Ascending aorta (tissue), 2 donors: ENCODE measurements at regions not wholly inside any gene's neighbourhood (a gene's known extent, or its start where the extent isn't known, plus 50 kb on each side); places are given as distances from the start of the nearest gene placed in this dataset.

Source experiments
- DNase-seq, 2 donors: peaks; one replicate each; pipeline ENCODE4 v3.0.0-alpha.2; 2019; ENCODE audit warnings: low spot score in 2 of 2
- H3K27ac ChIP-seq, 2 donors: fragments of 200-600 bp; sonication (generic); one replicate each; pipeline ENCODE4 v1.5.1; 2016 to 2017; ENCODE audit warnings: mild to moderate bottlenecking in 1 of 2
- H3K27me3 ChIP-seq: fragments of 200-600 bp; sonication (generic); one replicate; pipeline ENCODE4 v1.5.1; 2017
- H3K36me3 ChIP-seq, 2 donors: fragments of 200-600 bp; sonication (generic); one replicate each; pipeline ENCODE4 v1.5.1; 2016
- H3K4me1 ChIP-seq, 2 donors: fragments of 200-600 bp; sonication (generic); one replicate each; pipeline ENCODE4 v1.5.1; 2016 to 2017; ENCODE audit warnings: mild to moderate bottlenecking in 1 of 2
- H3K4me3 ChIP-seq, 2 donors: fragments of 200-600 bp; sonication (generic); one replicate each; pipeline ENCODE4 v1.5.1; 2016 to 2017; ENCODE audit warnings: mild to moderate bottlenecking in 1 of 2
- H3K9me3 ChIP-seq, 2 donors: fragments of 200-600 bp; sonication (generic); one replicate each; pipeline ENCODE4 v1.5.1; 2016
- intact Hi-C: fragments of 100-400 bp; cut with DNase I; formaldehyde crosslinking; loops from one replicate; pipeline ENCODE4 v1.15.1; 2023
- TF ChIP-seq, protein P1 (sequence below), 3 experiments: fragments of 200-600 bp in 2 of 3; fragments of 450-650 bp in 1 of 3; sonication (generic) in 2 of 3; IDR thresholded peaks; one replicate each; pipeline ENCODE4 v1.5.1; 2016 to 2019; ENCODE audit warnings: antibody characterized with exemption in 3 of 3, mild to moderate bottlenecking in 1 of 3, moderate library complexity in 1 of 3

DNA sequence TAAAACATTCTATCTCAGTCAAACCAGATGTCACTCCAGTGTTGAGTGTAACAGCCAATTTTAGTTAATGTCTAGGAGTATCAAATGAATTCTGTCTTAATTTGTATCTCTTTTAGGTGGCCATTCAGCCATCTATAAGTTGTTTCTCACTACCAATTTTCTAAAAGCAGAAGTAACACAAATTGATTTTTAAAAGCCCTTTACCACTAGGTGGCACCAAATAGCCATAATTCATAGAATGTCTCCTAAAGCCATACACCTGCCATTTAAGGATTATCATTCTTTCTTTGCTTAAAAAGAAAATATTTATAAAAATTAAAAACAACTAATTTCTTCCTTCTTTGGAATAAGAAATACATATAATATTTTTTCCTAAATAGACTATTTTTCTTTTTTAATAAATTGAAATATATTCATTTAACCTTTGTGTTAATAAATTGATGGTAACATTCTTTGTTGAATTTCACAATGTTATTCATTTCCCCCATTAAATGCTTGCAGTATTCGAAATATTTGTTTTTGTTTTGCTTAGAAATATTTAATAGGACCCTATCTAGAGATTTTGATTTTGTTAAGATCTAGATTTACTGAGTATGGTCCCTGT is 107.8 kb upstream of the PPP1R3A start:
- intact Hi-C loops, result loop anchor here (2.0 kb wide), 1 partner anchor 1824 kb away; no protein-coding TSS in a partner anchor
- Histone ChIP-seq H3K4me1 (no peaks in the 10 kb centered on the region), H3K36me3 (no peaks in the 10 kb centered on the region), H3K9me3 (no peaks in the 10 kb centered on the region), H3K4me3 (no peak overlapping the region), H3K27me3 (no peaks in the 10 kb centered on the region), H3K27ac (no peak overlapping the region)
- no peak for DNase-seq
- TF ChIP-seq, protein P1, sequence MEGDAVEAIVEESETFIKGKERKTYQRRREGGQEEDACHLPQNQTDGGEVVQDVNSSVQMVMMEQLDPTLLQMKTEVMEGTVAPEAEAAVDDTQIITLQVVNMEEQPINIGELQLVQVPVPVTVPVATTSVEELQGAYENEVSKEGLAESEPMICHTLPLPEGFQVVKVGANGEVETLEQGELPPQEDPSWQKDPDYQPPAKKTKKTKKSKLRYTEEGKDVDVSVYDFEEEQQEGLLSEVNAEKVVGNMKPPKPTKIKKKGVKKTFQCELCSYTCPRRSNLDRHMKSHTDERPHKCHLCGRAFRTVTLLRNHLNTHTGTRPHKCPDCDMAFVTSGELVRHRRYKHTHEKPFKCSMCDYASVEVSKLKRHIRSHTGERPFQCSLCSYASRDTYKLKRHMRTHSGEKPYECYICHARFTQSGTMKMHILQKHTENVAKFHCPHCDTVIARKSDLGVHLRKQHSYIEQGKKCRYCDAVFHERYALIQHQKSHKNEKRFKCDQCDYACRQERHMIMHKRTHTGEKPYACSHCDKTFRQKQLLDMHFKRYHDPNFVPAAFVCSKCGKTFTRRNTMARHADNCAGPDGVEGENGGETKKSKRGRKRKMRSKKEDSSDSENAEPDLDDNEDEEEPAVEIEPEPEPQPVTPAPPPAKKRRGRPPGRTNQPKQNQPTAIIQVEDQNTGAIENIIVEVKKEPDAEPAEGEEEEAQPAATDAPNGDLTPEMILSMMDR (IDR thresholded peaks at IDR 0.05), result peak; percentile 28 to 71 (median 60)

- TF ChIP-seq, protein P1 (IDR thresholded peaks at IDR 0.05), result no peak
- intact Hi-C loops, result no loop called here
Measured at GRCh38 chr7:114021135-114021534, 102.3 kb upstream of the PPP1R3A start.

DNA sequence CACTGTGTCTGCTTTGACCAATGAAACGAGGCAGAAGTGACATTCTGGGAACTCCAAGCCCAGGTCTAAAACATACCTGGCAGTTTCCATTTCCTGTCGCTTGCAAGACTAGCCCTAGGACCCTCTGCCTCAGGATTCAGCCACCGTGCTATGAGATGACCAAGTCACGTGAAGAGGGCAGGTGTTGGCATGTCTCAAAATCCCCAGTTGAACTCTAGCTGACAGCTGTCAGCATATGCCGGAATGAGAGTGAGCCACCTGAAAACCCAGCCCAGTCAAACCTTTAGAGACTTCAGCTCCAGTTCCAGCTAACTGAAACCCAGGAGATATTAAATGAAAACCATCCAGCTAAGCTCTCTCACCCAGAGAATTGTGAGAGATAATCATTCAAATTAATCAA is 89.9 kb upstream of the PPP1R3A start:
- TF ChIP-seq, protein P1 (IDR thresholded peaks at IDR 0.05), result no peak
- H3K27me3 ChIP-seq, result no peaks in the 10 kb centered on the region
- intact Hi-C loops, result no loop called here
- no peaks in the 10 kb centered on the region for H3K9me3 ChIP-seq
- H3K4me3 ChIP-seq, result no peak overlapping the region
- no peaks in the 10 kb centered on the region for H3K4me1 ChIP-seq
- no peak for DNase-seq
- no peaks in the 10 kb centered on the region for H3K36me3 ChIP-seq
- no peak overlapping the region for H3K27ac ChIP-seq

More at GRCh38 chr7:114021135-114021534, 102.3 kb upstream of the PPP1R3A start:
- H3K4me1 ChIP-seq, result no peaks in the 10 kb centered on the region
- H3K36me3 ChIP-seq, result no peaks in the 10 kb centered on the region
- no peak for DNase-seq
- no peaks in the 10 kb centered on the region for H3K9me3 ChIP-seq
- H3K27me3 ChIP-seq, result no peaks in the 10 kb centered on the region
- H3K27ac ChIP-seq, result no peak overlapping the region
- H3K4me3 ChIP-seq, result no peak overlapping the region

GRCh38 chr7:114007386-114007785 is 88.6 kb upstream of the PPP1R3A start:
- Histone ChIP-seq H3K9me3 (no peaks in the 10 kb centered on the region), H3K27me3 (no peaks in the 10 kb centered on the region), H3K4me3 (no peak overlapping the region), H3K27ac (no peak overlapping the region), H3K36me3 (no peaks in the 10 kb centered on the region), H3K4me1 (no peaks in the 10 kb centered on the region)
- intact Hi-C loops, result no loop called here
- DNase-seq, result no peak
- TF ChIP-seq, protein P1 (IDR thresholded peaks at IDR 0.05), result no peak

GRCh38 chr7:113998934-113999333 is 80.1 kb upstream of the PPP1R3A start:
- Histone ChIP-seq H3K36me3 (no peaks in the 10 kb centered on the region), H3K4me3 (no peak overlapping the region), H3K4me1 (no peaks in the 10 kb centered on the region), H3K27ac (no peak overlapping the region), H3K27me3 (no peaks in the 10 kb centered on the region), H3K9me3 (peaks cover 0 to 4% of the 10 kb centered on the region in 2 donors)
- no peak for DNase-seq
- TF ChIP-seq, protein P1 (IDR thresholded peaks at IDR 0.05), result no peak
- intact Hi-C loops, result no loop called here

DNA sequence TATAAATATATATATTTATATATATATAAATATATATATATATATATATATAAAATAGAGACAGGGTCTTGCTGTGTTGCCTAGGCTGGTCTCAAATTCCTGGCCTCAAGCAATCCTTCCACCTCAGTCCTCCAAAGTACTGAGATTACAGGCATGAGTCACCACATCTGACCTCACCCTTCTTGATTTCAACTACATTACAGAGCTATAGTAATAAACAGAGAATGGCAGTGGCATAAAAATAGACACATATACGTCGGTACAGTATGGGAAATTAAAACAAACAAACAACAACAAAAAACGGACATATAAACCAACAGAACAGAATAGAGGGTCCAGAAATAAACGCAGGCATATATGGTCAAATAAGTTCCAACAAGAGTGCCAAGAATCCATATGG is 77.6 kb upstream of the PPP1R3A start:
- DNase-seq, result no peak
- Histone ChIP-seq H3K4me3 (no peak overlapping the region), H3K27me3 (no peaks in the 10 kb centered on the region), H3K9me3 (peaks cover 0 to 4% of the 10 kb centered on the region in 2 donors), H3K4me1 (no peaks in the 10 kb centered on the region), H3K36me3 (no peaks in the 10 kb centered on the region), H3K27ac (no peak overlapping the region)
- TF ChIP-seq, protein P1 (IDR thresholded peaks at IDR 0.05), result no peak
- intact Hi-C loops, result no loop called here
